PC-3 (cell line): ENCODE measurements at regions not wholly inside any gene's neighbourhood (a gene's known extent, or its start where the extent isn't known, plus 50 kb on each side); places are given as distances from the start of the nearest gene placed in this dataset.

Source experiments
- EZH2 ChIP-seq: fragments of 300-600 bp; sonication (generic); IDR thresholded peaks from one replicate; pipeline ENCODE4 v1.6.1; 2017; ENCODE audit warnings: antibody characterized with exemption, mild to moderate bottlenecking, low read length; ENCODE audit not compliant: unreplicated experiment
- EZH2phosphoT487 ChIP-seq: fragments of 300-600 bp; sonication (generic); IDR thresholded peaks from 2 replicates; pipeline ENCODE4 v1.6.1; 2018; ENCODE audit warnings: mild to moderate bottlenecking, antibody characterized with exemption, low read length, borderline replicate concordance
- TF ChIP-seq, protein P1 (sequence below): fragments of 300-600 bp; sonication (generic); conservative IDR thresholded peaks from 2 replicates; pipeline ENCODE4 v1.5.1; 2017; ENCODE audit warnings: antibody characterized with exemption, low read depth, mild to moderate bottlenecking, low read length

DNA sequence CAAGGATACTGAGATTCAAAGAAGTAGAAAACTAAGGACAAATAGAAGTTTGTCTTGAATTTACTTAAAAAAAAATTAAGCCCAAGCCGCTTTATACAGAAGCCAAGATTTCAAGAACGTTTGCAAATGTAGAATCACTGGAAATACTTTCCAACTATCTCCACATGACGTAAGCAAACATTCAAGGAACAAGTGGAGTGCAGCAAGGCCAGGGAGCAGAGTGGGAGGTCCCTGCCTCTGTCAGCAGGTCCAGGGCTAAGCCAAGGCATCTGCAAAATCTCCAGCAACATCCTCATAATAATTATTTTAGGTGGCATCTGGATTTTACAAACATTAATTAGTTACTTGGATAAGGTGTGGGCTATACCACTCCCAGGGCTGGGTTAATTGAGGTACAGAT, 60.1 kb upstream of the AKIRIN2 start:
- no peak for TF ChIP-seq EZH2
- TF ChIP-seq, protein P1, sequence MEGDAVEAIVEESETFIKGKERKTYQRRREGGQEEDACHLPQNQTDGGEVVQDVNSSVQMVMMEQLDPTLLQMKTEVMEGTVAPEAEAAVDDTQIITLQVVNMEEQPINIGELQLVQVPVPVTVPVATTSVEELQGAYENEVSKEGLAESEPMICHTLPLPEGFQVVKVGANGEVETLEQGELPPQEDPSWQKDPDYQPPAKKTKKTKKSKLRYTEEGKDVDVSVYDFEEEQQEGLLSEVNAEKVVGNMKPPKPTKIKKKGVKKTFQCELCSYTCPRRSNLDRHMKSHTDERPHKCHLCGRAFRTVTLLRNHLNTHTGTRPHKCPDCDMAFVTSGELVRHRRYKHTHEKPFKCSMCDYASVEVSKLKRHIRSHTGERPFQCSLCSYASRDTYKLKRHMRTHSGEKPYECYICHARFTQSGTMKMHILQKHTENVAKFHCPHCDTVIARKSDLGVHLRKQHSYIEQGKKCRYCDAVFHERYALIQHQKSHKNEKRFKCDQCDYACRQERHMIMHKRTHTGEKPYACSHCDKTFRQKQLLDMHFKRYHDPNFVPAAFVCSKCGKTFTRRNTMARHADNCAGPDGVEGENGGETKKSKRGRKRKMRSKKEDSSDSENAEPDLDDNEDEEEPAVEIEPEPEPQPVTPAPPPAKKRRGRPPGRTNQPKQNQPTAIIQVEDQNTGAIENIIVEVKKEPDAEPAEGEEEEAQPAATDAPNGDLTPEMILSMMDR = no peak
- no peak for TF ChIP-seq EZH2phosphoT487
